22Rv1 (cell line): ENCODE measurements at regions not wholly inside any gene's neighbourhood (a gene's known extent, or its start where the extent isn't known, plus 50 kb on each side); places are given as distances from the start of the nearest gene placed in this dataset.
"Not testable (repeated sequence)": the region's sequence is repeated elsewhere in the genome, so short reads cannot be mapped to it uniquely, and the experiment has no call there.

Source experiments
- H3K27ac ChIP-seq: fragments of 450-650 bp; 2 replicates; pipeline ENCODE4 v1.5.1; 2017
- CTCF ChIP-seq: fragments of 450-650 bp; IDR thresholded peaks from 2 replicates; pipeline ENCODE4 v1.5.1; 2017; ENCODE audit warnings: mild to moderate bottlenecking
- ZFX ChIP-seq: fragments of 450-650 bp; IDR thresholded peaks from 2 replicates; pipeline ENCODE4 v1.6.1; 2017; ENCODE audit warnings: antibody characterized with exemption, borderline replicate concordance

GRCh38 chr1:230494514-230494913, 68.4 kb upstream of the PGBD5 start:
- TF ChIP-seq CTCF (no peak), ZFX (no peak)
- no peak overlapping the region for H3K27ac ChIP-seq

GRCh38 chr1:230494026-230494425, 67.9 kb upstream of the PGBD5 start:
- TF ChIP-seq CTCF: no peak
- TF ChIP-seq ZFX: no peak
- H3K27ac ChIP-seq: no peak overlapping the region

- TF ChIP-seq ZFX: no peak
- TF ChIP-seq CTCF: no peak
- no peak overlapping the region for H3K27ac ChIP-seq
Measured at GRCh38 chr1:230493264-230493663, 67.1 kb upstream of the PGBD5 start.

GRCh38 chr1:230490436-230490835, 64.3 kb upstream of the PGBD5 start:
- no peak for TF ChIP-seq ZFX
- no peak for TF ChIP-seq CTCF
- H3K27ac ChIP-seq: no peak overlapping the region

- H3K27ac ChIP-seq: no peak overlapping the region
- TF ChIP-seq ZFX: no peak
- TF ChIP-seq CTCF: no peak
Measured at GRCh38 chr1:230487773-230488428, 61.8 kb upstream of the PGBD5 start.

- no peak overlapping the region for H3K27ac ChIP-seq
- TF ChIP-seq ZFX: no peak
- TF ChIP-seq CTCF: no peak
Measured at GRCh38 chr1:230476622-230477003, 50.5 kb upstream of the PGBD5 start.

- H3K27ac ChIP-seq: not testable (repeated sequence)
Measured at GRCh38 chr1:230475856-230476621, 49.9 kb upstream of the PGBD5 start.
